Coronary artery (tissue), 2 donors: ENCODE measurements at regions not wholly inside any gene's neighbourhood (a gene's known extent, or its start where the extent isn't known, plus 50 kb on each side); places are given as distances from the start of the nearest gene placed in this dataset.

Experiments
- DNase-seq: peaks from one replicate; pipeline ENCODE4 v3.0.0-alpha.2; 2017; ENCODE audit warnings: low spot score
- H3K27ac ChIP-seq, 2 donors: fragments of 200-600 bp; sonication (generic); one replicate each; pipeline ENCODE4 v1.5.1; 2016 to 2019
- H3K4me3 ChIP-seq: fragments of 200-600 bp; sonication (generic); 2 replicates; pipeline ENCODE4 v1.5.1; 2016; ENCODE audit warnings: mild to moderate bottlenecking, moderate library complexity
- TF ChIP-seq, protein P1 (sequence below): fragments of 200-600 bp; sonication (generic); IDR thresholded peaks from one replicate; pipeline ENCODE4 v1.5.1; 2019; ENCODE audit warnings: antibody characterized with exemption

DNA sequence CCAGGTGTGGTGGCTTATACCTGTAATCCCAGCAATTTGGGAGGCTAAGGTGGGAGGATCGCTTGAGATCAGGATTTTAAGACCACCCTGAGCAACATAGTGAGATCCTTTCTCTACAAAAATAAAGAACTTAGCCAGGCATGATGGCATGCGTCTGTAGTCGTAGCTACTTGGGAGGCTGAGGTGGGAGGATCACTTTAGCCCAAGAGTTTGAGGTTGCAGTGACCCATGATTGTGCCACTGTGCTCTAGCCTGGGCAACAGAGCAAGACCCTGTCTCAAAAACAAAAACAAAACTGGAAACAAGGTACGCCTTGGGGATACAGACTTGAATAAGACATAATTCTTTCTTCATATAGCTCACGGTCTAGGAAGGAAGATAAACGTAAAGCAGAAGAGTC, 63.1 kb upstream of the GRAMD1B start:
- no peak overlapping the region for H3K4me3 ChIP-seq
- H3K27ac ChIP-seq = no peak overlapping the region
- TF ChIP-seq, protein P1, sequence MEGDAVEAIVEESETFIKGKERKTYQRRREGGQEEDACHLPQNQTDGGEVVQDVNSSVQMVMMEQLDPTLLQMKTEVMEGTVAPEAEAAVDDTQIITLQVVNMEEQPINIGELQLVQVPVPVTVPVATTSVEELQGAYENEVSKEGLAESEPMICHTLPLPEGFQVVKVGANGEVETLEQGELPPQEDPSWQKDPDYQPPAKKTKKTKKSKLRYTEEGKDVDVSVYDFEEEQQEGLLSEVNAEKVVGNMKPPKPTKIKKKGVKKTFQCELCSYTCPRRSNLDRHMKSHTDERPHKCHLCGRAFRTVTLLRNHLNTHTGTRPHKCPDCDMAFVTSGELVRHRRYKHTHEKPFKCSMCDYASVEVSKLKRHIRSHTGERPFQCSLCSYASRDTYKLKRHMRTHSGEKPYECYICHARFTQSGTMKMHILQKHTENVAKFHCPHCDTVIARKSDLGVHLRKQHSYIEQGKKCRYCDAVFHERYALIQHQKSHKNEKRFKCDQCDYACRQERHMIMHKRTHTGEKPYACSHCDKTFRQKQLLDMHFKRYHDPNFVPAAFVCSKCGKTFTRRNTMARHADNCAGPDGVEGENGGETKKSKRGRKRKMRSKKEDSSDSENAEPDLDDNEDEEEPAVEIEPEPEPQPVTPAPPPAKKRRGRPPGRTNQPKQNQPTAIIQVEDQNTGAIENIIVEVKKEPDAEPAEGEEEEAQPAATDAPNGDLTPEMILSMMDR = no peak
- DNase-seq = no peak

DNA sequence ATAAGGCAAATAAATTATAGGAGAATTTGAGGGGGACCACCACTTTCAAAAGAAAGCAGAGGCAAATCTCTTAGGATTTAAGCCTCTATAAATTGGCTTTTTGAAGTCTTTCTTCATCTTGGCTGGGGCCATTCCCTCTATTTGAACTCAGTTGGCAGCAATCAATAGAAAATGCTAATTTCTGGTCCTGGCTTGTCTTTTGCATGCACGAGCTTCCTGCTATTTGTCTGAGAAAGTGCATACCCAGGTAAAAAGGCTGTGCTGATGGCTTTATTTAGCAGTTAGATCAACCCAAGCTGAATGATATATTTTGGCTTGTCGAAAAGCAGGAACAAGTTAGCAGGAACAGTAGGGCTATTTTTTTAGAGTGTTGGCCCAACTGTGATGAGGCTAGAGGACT, 64.1 kb upstream of the GRAMD1B start:
- no peak overlapping the region for H3K4me3 ChIP-seq
- no peak for DNase-seq
- no peak overlapping the region for H3K27ac ChIP-seq
- TF ChIP-seq, protein P1 = no peak

DNA sequence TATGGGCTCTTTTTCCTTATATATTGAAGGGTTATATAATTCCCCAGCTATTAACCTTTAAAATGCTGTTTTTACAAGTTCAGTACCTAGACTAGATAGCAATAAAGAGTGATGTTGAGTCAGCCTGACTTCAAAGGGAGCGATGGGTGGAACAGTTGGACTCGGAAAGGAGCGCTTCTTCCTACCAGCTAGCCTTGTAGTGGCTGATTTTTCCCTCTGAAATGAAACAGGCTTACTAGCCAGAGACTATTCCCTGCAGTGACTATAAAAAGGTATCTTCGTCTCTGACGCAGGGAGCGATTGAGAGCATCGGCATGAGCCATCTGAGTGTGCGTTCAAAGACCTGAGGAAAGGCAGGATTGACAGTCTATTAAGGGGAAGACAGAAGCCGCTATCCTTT, 66.0 kb upstream of the GRAMD1B start:
- TF ChIP-seq, protein P1 = no peak
- no peak overlapping the region for H3K27ac ChIP-seq
- H3K4me3 ChIP-seq = no peak overlapping the region
- DNase-seq = no peak

DNA sequence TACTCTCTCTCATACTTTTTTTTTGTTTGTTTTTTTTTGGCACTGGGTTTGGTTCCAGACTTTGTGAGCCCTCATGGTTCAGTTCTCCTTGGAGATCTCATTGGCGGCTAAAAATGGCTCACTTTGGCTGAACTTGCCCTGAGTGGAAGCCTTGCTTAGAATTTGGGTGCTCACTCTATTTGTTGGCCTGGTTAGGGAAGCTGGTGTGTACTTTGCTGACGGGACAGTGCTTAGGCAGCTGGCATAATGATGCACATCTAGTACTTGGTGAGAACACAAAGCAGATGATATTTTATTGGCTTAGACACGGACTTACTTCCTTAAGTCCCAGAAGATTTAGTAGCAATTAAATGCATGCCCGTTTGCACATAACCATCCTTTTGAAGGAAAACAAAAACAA, 66.5 kb upstream of the GRAMD1B start:
- H3K27ac ChIP-seq = no peak overlapping the region
- TF ChIP-seq, protein P1 = no peak
- no peak for DNase-seq
- H3K4me3 ChIP-seq = no peak overlapping the region

DNA sequence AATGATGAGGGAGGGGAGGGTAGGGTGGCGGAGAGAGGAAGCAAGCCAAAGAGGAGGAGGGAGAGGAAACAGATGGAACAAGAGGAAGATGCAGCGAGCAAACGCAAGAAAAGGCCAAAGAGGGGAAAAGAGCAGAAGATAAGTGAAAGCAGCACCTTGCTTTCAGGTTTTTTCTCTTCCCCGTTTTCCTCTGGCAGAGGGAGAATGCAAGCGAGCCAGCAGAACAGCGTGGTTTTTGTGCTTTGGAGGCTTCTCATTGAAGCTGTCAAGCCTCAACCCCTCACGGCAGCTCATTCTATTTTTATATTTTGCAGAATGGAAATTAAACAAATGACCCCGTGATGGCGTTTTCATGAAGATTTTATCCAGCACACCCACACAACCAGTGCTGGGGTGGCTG, 67.1 kb upstream of the GRAMD1B start:
- TF ChIP-seq, protein P1 = no peak
- DNase-seq = no peak
- Histone ChIP-seq H3K4me3 (no peak overlapping the region), H3K27ac (no peak overlapping the region)

DNA sequence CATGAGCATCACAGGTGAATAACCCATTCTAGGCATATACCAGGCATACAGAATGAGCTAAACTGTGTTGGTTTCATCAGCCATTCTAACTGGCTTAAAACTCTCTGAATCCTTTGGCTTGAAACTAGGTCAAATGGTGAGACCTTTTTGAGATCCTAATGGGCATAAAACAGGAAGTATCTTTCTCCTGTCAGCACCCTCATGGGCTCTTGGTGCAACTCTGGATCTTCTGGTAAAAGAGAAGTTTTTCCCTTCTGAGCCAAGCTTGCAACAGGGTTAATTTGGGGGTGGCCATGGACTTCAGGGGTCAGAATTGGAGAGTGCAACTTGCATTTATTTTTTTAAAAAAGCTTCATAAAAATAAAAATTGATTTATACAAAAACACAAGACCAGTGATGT, 67.9 kb upstream of the GRAMD1B start:
- Histone ChIP-seq H3K4me3 (no peak overlapping the region), H3K27ac (no peak overlapping the region)
- TF ChIP-seq, protein P1 = no peak
- no peak for DNase-seq

DNA sequence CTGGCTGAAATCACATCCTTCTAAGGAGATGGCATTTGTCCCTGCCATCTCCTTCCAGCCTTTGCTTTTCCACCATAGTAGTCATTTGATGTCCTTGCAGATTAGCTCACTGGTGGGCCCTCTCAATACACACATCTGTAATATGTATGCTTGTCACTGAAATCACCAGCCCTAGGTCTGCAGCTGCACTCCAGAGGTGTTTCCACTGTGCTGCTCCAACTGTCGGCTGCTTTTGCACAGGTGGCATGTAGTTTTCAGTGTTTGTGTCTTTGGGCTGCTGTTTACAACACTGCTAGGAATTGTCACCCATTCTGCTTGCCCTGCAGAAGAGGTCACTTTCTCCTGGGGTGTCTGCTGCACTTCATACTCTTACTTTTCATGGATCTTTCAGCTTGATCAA, 69.0 kb upstream of the GRAMD1B start:
- H3K4me3 ChIP-seq = no peak overlapping the region
- DNase-seq = no peak
- no peak overlapping the region for H3K27ac ChIP-seq
- TF ChIP-seq, protein P1 = no peak
